ENCODE measurements at regions not wholly inside any gene's neighbourhood (a gene's known extent, or its start where the extent isn't known, plus 50 kb on each side); places are given as distances from the start of the nearest gene placed in this dataset.

GRCh38 chr19:13707915-13708314 is 56.4 kb upstream of the MRI1 start:
- TF ChIP-seq EZH2 (IDR thresholded peaks at IDR 0.05; ENCODE audit: insufficient read depth, poor library complexity, severe bottlenecking) (no peak), EZH2phosphoT487 (IDR thresholded peaks at IDR 0.05; ENCODE audit: insufficient read depth, low read depth) (no peak)
